GM19238 (cell line): ENCODE measurements at regions not wholly inside any gene's neighbourhood (a gene's known extent, or its start where the extent isn't known, plus 50 kb on each side); places are given as distances from the start of the nearest gene placed in this dataset.

Experiments used
- DNase-seq: peaks from one replicate; pipeline ENCODE4 v3.0.0; 2011; ENCODE audit warnings: low spot score; ENCODE audit not compliant: insufficient read length

DNA sequence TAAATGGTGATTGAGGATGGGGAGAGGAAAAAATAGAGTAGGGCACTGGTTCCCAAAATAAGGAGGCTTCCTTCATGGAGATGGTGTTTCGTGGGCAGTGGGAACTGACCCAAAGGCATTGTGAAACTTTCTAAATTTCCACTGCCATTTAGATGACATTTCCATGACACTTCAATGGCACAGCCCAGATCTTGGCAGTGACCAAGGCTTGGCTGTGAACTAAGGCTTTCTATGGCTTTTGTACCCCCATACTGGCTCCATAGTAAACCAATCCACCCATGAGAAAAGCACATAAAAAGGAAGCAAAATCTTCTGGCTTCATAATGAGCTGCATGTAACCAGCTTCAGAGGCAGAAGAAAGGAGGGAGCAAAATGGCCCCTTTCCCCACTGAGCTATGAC is 321.0 kb upstream of the TLE4 start:
- DNase-seq, result no peak

GRCh38 chr9:79254900-79255650 is 316.7 kb upstream of the TLE4 start:
- no peak for DNase-seq

GRCh38 chr9:79255651-79256260 is 316.0 kb upstream of the TLE4 start:
- DNase-seq, result no peak

DNA sequence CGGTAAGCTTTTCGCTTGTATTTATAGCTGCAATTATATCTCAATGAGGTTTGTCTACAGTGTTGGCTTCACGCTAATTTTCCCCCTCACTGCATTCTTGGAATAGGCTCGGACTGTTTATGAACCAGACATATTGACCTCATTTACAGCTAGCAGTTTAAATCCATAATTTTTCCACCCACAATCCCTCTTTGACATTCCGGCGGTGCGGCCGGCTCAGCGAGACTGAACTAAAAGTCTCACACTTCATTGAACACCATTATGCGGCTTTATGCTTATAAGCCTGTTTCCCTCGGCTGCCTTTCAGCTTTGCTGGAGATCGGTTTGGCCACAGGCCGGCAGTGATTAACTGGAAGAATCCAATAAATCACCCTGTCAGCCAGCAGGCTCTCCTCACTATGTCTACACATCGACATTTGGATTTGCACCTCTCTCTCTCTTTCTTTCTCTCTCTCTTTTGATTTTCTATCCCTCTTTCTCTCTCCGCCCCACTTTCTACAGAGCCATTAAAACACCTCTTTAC is 315.0 kb upstream of the TLE4 start:
- no peak for DNase-seq

DNA sequence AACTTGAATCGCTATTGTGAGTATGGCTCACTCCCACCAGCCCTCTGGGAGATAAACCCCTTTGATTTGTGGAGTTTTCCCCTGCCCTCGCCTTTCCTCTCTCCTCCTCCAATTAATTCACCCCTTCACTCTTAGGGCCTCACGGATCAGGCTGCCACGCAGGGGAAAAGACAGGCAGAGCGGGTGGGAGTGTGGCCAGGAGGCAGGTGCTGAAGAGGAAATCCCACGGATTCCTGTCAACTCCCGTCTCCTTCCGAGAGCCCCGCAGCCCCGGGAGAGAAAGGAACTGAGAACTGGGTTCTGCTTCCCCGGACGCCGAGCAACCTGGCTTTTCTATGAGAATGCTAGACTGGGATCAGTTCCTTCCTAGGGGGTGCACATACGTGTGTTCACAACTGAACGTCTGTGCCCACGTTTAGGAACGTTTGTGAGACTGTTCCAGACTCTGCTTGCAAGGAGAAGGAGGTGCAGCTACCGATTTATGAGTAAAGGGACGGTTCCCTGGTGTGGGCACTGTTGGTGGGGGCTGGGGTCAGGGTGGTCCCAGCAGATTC is 314.5 kb upstream of the TLE4 start:
- no peak for DNase-seq

DNA sequence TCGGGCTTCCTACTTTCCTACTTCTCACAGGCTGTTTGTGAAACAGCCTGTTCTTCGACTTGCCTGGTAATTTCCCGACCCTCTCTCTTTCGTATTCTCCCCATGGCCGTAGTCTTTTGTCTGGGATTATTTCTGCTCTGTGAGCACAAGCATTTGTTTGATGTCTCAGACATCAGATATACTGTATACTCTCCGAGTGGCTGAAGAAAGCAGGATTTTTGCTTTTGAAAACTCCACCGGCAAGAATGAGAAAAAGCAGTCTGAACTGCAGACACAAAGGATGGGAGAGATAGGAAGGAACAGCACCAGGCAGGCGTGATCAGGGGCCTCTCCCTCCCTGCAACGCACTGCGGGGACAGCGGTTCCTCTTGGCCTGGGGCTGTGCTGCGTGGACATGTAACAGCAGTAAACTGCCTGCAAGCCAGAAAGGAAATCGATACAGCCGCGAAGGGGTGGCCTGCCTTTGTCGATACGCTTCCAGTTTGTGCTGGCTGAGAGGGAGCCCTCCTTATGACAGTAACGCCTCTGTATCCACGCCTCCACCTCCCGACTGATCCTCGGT is 313.9 kb upstream of the TLE4 start:
- DNase-seq, result no peak

DNA sequence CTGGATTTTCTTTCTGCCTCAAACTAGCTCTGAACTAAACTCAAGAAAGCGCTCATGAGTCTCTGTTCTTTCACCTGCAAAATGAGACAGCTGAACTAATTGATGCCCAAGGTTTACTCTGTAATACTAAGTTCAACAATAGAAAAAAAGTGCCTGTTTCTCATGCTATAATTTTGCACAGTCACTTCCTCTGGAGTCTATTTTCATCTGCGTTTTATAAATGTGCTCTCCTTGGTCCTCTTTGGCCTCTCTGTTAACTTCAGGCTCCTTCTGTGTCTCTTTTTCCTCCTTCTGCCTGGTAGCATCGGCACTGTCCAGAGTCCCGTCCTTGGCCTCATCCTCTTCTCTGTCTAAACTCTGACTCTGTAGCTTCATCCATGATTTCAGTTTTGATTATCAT is 311.9 kb upstream of the TLE4 start:
- DNase-seq, result no peak

DNA sequence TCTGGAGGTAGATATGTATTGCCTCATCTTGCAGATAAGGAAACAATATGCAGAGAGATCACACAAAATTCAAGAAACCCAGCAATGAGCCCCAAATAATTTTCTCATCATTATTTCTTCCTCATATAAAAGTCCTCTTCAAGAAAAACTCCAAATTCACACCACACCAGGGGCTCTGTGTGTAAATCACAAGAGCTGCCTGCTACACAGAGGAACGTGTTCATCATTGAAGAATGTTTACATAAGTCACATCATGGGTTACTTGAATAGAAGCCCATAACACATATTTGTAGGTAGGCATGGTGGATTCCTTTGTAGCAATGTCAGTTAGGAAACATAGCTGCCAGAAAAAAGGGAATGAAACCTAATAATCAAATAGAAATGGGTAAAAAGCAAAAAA is 308.1 kb upstream of the TLE4 start:
- no peak for DNase-seq

GRCh38 chr9:79264041-79264440 is 307.7 kb upstream of the TLE4 start:
- DNase-seq, result no peak

- no peak for DNase-seq
These were observed 307.0 kb upstream of the TLE4 start for GRCh38 chr9:79264511-79265355.

DNA sequence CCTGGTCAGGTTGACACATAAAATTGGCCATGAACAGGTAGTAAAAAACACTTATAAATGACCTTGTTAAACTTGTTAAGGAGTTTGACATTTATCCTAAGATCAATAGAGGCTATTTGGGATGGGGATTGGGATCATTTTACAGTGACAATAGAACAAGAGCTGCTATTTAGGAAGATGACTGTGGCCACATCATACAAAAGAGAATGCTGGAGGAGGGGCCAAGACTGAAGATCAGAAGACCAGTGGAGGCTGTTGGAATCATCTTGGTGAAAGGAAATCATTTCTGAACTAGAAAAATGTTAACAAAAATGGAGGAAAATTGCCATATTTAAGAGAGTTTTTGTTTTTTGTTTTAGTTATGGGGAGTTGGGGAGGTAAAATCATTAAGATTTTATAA is 304.8 kb upstream of the TLE4 start:
- no peak for DNase-seq

GRCh38 chr9:79268806-79269205 is 303.0 kb upstream of the TLE4 start:
- DNase-seq, result no peak

GRCh38 chr9:79273311-79273710 is 298.5 kb upstream of the TLE4 start:
- DNase-seq, result no peak

GRCh38 chr9:79279356-79279755 is 292.4 kb upstream of the TLE4 start:
- no peak for DNase-seq

- DNase-seq, result no peak
These were observed 291.1 kb upstream of the TLE4 start for GRCh38 chr9:79280691-79281090.

- no peak for DNase-seq
These were observed 287.7 kb upstream of the TLE4 start for GRCh38 chr9:79284081-79284480.

DNA sequence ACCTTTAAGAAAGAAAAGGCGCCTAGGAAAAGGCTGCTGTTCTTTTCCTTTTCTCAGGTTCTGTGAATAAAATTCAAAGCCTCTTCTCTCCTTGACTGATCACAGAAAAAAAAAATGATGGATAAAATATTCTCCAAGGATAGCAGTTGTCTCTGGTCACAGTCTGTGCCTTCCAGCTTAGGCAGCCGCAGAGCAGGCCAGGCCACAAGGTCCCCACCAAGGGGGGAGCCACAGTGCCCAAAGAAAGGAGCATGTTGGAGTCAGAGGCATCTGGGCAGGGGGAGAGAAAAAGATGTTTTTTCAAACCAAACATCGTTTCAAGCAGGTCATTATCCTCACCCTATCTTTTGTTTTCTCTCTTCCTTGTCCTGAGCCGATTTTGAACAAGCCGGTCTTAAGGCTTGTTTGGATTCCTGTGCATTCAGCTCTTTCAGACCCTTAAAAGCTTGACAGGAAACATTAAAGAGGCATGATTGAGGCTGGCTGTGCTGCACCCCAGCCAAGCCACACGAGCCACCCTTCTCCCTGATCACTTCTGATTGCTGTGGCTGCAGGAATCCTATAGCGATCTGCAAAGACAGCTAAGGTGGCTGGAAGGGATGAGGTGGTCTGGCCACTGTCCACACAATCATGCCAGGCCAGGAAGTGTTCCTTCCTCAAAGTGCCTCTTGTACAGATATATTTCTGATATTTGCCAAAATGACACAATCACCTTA is 284.6 kb upstream of the TLE4 start:
- no peak for DNase-seq

- no peak for DNase-seq
These were observed 284.0 kb upstream of the TLE4 start for GRCh38 chr9:79287708-79288290.

DNA sequence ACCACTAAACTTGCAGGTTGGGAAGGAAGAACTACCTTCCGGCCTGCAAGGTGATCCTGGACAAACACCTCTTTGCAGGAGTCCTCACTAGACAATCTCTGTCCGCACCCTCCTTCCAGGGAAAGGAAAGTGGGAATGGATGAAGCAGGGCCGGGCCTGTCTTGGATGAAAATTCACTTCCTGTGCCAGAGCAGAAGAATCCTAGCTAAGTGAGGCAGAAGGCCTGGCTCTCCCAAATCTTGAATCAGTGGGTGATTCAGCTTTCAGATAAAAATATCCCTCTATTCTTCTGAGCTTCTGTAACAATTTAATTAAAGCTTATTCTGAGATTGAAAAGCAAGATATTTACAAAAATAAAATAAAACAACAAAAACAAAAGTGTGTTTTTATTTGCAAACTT is 281.9 kb upstream of the TLE4 start:
- DNase-seq, result no peak

DNA sequence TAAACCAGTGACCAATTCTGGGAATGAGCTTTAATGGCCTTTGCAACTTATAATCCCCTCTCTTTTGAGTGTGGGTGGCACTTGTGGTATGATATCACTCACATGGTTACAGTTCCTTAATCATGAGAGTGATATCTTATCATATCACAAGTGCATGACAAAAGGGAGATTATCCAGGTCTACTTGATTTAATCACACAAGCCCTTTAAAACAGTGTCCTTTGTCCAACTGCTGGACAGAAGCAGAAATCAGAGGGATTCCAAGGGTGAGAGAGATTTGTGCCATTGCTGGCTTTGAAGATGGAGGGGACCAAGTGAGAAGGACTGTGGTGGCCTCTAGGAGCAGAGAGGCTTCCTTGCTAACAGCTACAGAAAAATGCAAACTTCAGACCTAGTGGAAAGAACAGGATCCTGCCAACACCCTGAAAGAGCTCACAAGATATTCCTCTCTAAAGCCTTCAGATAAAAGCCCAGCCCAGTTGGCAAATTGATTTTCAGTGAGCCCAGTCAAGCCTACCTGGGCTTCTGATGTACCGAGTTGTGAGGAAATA is 279.0 kb upstream of the TLE4 start:
- no peak for DNase-seq
